ENCODE measurements at regions not wholly inside any gene's neighbourhood (a gene's known extent, or its start where the extent isn't known, plus 50 kb on each side); places are given as distances from the start of the nearest gene placed in this dataset.

DNA sequence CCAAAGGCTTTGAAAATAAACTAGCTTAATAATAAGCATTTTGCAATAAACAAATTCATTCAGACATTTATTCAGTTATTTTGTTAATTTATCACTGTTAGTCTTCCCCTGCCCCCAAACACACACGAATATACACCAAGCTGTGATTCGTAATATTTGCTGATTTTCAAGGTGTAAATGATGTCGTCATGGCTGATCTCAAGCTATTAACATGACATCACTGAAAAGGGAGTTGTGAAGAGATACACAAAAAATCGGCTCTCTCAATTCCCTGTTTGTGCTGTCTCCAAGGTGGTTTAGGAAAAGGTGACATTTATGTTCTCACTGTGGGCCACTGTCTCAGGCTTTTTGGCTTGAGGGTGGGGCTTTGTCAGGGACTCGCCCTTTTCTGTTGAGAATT lies 413.3 kb downstream of the CDH9 start:
- H2AFZ ChIP-seq (ENCODE audit: low read length, unreplicated experiment): no peak overlapping the region
- H3K79me2 ChIP-seq (ENCODE audit: control insufficient read depth, insufficient read depth, low read length, unreplicated experiment): no peaks in the 10 kb centered on the region

DNA sequence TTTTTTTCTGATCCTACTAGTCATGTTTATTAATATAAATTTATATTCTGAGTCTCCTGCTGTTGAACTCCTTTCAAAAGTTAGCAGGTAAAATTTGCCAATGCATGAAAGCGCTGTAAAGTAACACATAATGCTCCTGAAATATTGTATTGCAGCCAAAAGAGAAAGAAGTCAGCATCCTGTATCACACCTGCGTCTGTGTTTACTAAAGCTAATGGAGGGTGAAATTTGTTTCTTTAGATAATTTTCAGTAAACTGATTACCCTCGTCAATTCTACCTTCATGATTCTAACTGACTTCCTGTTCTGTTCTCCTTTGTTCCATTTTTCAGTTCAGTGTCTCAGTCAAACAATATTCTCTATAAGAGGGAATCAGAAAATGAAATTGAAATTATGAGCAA lies 415.4 kb downstream of the CDH9 start:
- no peaks in the 10 kb centered on the region for H3K36me3 ChIP-seq (ENCODE audit: insufficient read depth, low read length)

More for the DNA sequence above, 413.3 kb downstream of the CDH9 start:
- H3K4me1 ChIP-seq (ENCODE audit: control insufficient read depth, insufficient read depth, low read length, unreplicated experiment): no peaks in the 10 kb centered on the region
- H3K36me3 ChIP-seq (ENCODE audit: insufficient read depth, low read length): no peaks in the 10 kb centered on the region
- no peak overlapping the region for H3K27ac ChIP-seq (ENCODE audit: low read depth, low read length)
- H3K4me3 ChIP-seq (ENCODE audit: low read depth, low read length): no peak overlapping the region
- H3K27me3 ChIP-seq (ENCODE audit: insufficient read depth, low read length): no peaks in the 10 kb centered on the region

DNA sequence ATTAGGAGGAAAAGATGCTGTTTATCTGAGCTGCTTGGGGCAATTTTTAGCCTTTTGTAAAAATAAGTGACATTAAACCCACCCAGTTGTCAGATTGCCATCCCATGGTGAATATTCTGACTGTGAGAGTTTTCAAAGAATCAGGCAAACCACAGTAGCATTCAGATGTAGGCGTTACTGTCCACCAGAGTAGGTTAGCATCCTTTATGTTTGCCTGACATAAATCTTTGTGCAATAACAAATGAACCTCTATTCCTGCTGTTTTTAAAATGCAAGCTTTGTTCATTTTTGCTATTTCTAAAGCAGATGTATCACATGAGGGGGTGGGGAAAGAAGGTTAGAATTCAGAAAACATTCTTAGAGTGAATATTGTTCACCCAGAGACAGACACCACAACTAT lies 427.8 kb downstream of the CDH9 start:
- Histone ChIP-seq H3K4me3 (ENCODE audit: low read depth, low read length) (no peak overlapping the region), H2AFZ (ENCODE audit: low read length, unreplicated experiment) (no peak overlapping the region), H3K36me3 (ENCODE audit: insufficient read depth, low read length) (no peaks in the 10 kb centered on the region), H3K4me1 (ENCODE audit: control insufficient read depth, insufficient read depth, low read length, unreplicated experiment) (no peaks in the 10 kb centered on the region), H3K79me2 (ENCODE audit: control insufficient read depth, insufficient read depth, low read length, unreplicated experiment) (no peaks in the 10 kb centered on the region), H3K27me3 (ENCODE audit: insufficient read depth, low read length) (no peaks in the 10 kb centered on the region), H3K27ac (ENCODE audit: low read depth, low read length) (no peak overlapping the region)

More for the DNA sequence above, 415.4 kb downstream of the CDH9 start:
- no peak overlapping the region for H3K27ac ChIP-seq (ENCODE audit: low read depth, low read length)
- H2AFZ ChIP-seq (ENCODE audit: low read length, unreplicated experiment): no peak overlapping the region
- H3K4me1 ChIP-seq (ENCODE audit: control insufficient read depth, insufficient read depth, low read length, unreplicated experiment): no peaks in the 10 kb centered on the region
- no peak overlapping the region for H3K4me3 ChIP-seq (ENCODE audit: low read depth, low read length)
- H3K27me3 ChIP-seq (ENCODE audit: insufficient read depth, low read length): no peaks in the 10 kb centered on the region
- H3K79me2 ChIP-seq (ENCODE audit: control insufficient read depth, insufficient read depth, low read length, unreplicated experiment): no peaks in the 10 kb centered on the region

DNA sequence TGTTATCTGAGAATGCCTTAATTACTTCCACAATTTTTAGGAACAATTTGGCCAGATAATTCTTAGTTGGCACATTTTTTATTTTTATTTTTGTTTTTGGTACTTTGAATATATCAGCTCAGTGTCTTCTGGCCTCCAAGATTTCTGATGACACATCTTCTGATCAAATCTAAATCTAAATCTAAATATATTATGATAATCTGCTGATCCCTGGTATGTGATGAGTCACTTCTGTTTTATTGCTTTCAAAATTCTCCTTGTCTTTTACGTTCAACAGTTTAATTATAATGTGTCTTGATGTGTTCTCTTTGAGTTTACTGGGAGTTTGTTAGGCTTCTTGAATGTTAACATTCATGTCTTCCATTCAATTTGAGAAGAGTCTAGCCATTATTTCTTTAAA lies 436.8 kb downstream of the CDH9 start:
- Histone ChIP-seq H3K79me2 (ENCODE audit: control insufficient read depth, insufficient read depth, low read length, unreplicated experiment) (no peaks in the 10 kb centered on the region), H3K27ac (ENCODE audit: low read depth, low read length) (no peak overlapping the region), H3K4me1 (ENCODE audit: control insufficient read depth, insufficient read depth, low read length, unreplicated experiment) (no peaks in the 10 kb centered on the region), H2AFZ (ENCODE audit: low read length, unreplicated experiment) (no peak overlapping the region), H3K36me3 (ENCODE audit: insufficient read depth, low read length) (no peaks in the 10 kb centered on the region), H3K27me3 (ENCODE audit: insufficient read depth, low read length) (no peaks in the 10 kb centered on the region), H3K4me3 (ENCODE audit: low read depth, low read length) (no peak overlapping the region)

DNA sequence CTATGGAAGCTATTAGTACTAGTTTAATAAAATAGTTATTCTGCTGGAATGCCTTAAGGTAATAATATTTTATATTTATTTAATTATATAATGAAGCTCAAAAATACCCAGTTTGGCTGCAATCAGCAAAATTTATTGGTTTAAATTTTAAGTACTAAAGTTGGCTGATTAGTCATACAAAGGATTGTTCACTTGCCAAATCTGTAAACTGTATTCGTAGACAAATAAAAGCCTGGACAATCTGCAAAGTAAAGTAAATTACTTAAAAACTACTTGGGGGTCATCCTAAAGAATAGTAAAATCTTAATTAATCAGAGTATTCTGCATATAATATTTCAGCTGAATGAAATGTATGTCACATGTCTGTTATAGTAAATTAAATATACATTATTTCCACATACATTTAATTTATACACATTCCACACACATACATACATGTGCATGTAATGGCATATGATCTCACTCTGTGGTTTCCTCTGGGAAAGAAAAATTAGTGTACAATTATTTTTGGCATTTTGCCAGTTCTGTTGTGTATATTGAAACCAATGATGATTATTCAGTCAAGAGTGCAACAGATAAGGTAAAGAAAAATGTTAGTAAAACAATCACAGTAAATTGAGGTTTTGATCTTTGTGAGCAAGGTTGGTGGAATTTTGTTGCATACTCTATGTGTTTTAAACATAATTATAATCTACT lies 455.9 kb downstream of the CDH9 start:
- H3K27me3 ChIP-seq (ENCODE audit: insufficient read depth, low read length): no peaks in the 10 kb centered on the region
- H2AFZ ChIP-seq (ENCODE audit: low read length, unreplicated experiment): no peak overlapping the region
- H3K27ac ChIP-seq (ENCODE audit: low read depth, low read length): no peak overlapping the region
- H3K79me2 ChIP-seq (ENCODE audit: control insufficient read depth, insufficient read depth, low read length, unreplicated experiment): no peaks in the 10 kb centered on the region
- no peaks in the 10 kb centered on the region for H3K36me3 ChIP-seq (ENCODE audit: insufficient read depth, low read length)
- H3K4me3 ChIP-seq (ENCODE audit: low read depth, low read length): no peak overlapping the region
- no peaks in the 10 kb centered on the region for H3K4me1 ChIP-seq (ENCODE audit: control insufficient read depth, insufficient read depth, low read length, unreplicated experiment)

DNA sequence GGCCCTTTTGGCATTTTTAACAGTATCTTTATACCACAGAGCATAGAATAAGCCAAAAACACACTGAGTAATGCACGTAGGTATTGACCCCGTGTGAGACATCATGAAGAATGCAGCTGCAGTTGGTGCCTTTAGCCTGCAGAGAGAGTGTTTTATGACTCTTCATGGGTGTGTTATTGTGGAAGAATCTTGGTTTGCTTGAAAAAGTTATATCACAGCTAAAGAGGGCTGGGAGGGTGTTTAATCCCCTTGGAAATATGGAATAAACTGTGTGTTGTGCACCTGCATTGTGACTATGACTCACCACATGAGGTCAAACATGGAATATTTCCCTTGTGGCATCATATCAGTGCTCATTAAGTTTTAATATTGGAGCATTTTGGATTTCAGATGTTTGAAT lies 458.7 kb downstream of the CDH9 start:
- Histone ChIP-seq H3K27ac (ENCODE audit: low read depth, low read length) (no peak overlapping the region), H3K4me1 (ENCODE audit: control insufficient read depth, insufficient read depth, low read length, unreplicated experiment) (no peaks in the 10 kb centered on the region), H3K36me3 (ENCODE audit: insufficient read depth, low read length) (no peaks in the 10 kb centered on the region), H3K27me3 (ENCODE audit: insufficient read depth, low read length) (no peaks in the 10 kb centered on the region), H2AFZ (ENCODE audit: low read length, unreplicated experiment) (no peak overlapping the region), H3K79me2 (ENCODE audit: control insufficient read depth, insufficient read depth, low read length, unreplicated experiment) (no peaks in the 10 kb centered on the region), H3K4me3 (ENCODE audit: low read depth, low read length) (no peak overlapping the region)

DNA sequence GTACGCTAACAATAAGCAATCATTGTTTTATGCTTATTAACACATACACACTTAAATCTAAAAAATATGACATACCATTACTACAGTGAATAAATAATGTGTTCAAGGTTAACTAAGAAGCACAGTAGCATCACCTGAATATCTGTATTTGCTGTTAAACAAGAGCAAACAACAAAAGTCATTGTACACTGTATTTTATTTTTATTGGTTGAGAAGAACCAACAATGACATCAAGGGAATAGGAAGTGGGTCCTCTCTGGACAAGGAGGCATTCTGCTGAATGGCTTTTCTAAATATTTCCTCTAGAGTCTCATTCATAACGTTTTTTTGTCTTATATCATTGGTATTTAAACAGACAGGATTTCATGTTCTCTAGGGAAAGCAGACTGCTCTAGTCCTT lies 460.4 kb downstream of the CDH9 start:
- H3K36me3 ChIP-seq (ENCODE audit: insufficient read depth, low read length): no peaks in the 10 kb centered on the region
- no peak overlapping the region for H3K27ac ChIP-seq (ENCODE audit: low read depth, low read length)
- H3K27me3 ChIP-seq (ENCODE audit: insufficient read depth, low read length): no peaks in the 10 kb centered on the region
- no peaks in the 10 kb centered on the region for H3K4me1 ChIP-seq (ENCODE audit: control insufficient read depth, insufficient read depth, low read length, unreplicated experiment)
- H2AFZ ChIP-seq (ENCODE audit: low read length, unreplicated experiment): no peak overlapping the region
- no peaks in the 10 kb centered on the region for H3K79me2 ChIP-seq (ENCODE audit: control insufficient read depth, insufficient read depth, low read length, unreplicated experiment)
- no peak overlapping the region for H3K4me3 ChIP-seq (ENCODE audit: low read depth, low read length)

DNA sequence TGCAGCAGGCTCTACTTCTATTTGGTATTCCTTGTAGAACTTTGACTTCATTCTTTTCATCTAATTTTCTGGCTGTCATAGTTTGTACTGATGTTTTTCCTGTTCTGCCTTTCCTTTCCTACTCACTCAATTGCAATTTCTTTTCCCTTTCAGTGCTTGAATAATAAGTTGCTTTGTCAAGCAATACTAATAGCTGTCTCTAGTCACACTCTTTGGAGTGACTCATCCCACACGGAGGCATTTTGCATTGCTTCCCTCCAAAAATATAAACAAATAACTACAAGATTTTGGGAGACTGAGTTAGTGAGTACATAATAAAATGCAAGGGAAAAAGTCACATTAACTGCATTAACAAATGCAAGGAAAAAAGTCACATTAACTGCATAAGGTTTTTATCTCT lies 465.9 kb downstream of the CDH9 start:
- H2AFZ ChIP-seq (ENCODE audit: low read length, unreplicated experiment): no peak overlapping the region
- H3K4me1 ChIP-seq (ENCODE audit: control insufficient read depth, insufficient read depth, low read length, unreplicated experiment): no peaks in the 10 kb centered on the region
- no peak overlapping the region for H3K4me3 ChIP-seq (ENCODE audit: low read depth, low read length)
- H3K36me3 ChIP-seq (ENCODE audit: insufficient read depth, low read length): no peaks in the 10 kb centered on the region
- H3K27me3 ChIP-seq (ENCODE audit: insufficient read depth, low read length): no peaks in the 10 kb centered on the region
- no peak overlapping the region for H3K27ac ChIP-seq (ENCODE audit: low read depth, low read length)
- no peaks in the 10 kb centered on the region for H3K79me2 ChIP-seq (ENCODE audit: control insufficient read depth, insufficient read depth, low read length, unreplicated experiment)

DNA sequence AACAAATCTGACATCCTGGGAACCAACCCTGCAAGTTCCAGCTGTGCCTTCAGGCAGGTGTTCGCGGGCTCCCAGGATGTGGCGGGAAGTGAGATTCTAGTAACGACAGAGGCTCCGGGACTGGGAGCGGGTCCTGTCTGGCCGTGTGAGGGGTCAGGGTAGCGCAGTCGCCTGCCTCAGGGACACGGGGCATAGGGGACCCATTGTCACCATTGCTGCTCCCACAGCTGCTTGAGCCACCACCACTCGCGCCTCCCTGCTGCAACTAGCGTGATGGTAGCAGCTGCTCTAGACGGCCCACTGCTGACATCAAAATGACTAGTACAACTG lies 468.5 kb downstream of the CDH9 start:
- Histone ChIP-seq H3K27me3 (ENCODE audit: insufficient read depth, low read length) (no peaks in the 10 kb centered on the region), H3K4me1 (ENCODE audit: control insufficient read depth, insufficient read depth, low read length, unreplicated experiment) (no peaks in the 10 kb centered on the region), H3K79me2 (ENCODE audit: control insufficient read depth, insufficient read depth, low read length, unreplicated experiment) (no peaks in the 10 kb centered on the region), H3K4me3 (ENCODE audit: low read depth, low read length) (no peak overlapping the region), H2AFZ (ENCODE audit: low read length, unreplicated experiment) (no peak overlapping the region), H3K27ac (ENCODE audit: low read depth, low read length) (no peak overlapping the region), H3K36me3 (ENCODE audit: insufficient read depth, low read length) (no peaks in the 10 kb centered on the region)

DNA sequence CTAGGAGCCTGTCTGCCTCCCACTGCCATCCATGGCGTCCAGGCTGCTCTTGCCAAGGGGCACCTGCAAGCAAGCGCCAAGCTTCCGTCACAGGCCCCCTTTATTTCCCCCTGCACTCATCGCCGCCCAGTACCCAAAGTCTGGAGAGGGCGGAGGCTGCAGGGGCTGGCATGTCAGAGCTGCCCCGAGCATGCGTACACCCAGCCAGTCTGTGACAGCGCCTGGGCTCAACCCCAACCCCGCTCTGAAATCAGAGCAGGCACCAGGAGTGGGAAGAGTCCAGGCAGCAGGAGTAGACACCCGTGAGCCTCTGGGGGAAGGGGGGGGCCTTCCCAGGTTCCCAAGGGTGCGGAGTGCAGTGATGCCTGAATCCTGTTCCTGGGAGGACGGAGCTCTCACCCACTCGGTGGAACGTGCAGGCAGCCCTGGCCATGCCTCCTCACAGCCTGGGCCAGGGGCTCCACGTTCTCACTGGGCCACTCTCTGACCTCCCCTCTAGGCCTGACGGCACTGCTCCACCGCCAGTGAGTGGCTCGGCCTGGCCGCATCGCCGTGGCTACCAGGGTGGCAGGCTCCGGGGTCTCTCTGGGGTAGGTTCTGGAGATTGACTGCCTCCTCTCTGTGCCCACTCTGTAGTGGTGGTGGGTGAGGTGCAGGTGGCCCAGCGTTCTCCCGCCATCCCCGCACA lies 469.0 kb downstream of the CDH9 start:
- Histone ChIP-seq H3K4me3 (ENCODE audit: low read depth, low read length) (no peak overlapping the region), H3K79me2 (ENCODE audit: control insufficient read depth, insufficient read depth, low read length, unreplicated experiment) (no peaks in the 10 kb centered on the region), H3K27ac (ENCODE audit: low read depth, low read length) (no peak overlapping the region), H3K27me3 (ENCODE audit: insufficient read depth, low read length) (no peaks in the 10 kb centered on the region), H3K36me3 (ENCODE audit: insufficient read depth, low read length) (no peaks in the 10 kb centered on the region), H3K4me1 (ENCODE audit: control insufficient read depth, insufficient read depth, low read length, unreplicated experiment) (no peaks in the 10 kb centered on the region), H2AFZ (ENCODE audit: low read length, unreplicated experiment) (no peak overlapping the region)

DNA sequence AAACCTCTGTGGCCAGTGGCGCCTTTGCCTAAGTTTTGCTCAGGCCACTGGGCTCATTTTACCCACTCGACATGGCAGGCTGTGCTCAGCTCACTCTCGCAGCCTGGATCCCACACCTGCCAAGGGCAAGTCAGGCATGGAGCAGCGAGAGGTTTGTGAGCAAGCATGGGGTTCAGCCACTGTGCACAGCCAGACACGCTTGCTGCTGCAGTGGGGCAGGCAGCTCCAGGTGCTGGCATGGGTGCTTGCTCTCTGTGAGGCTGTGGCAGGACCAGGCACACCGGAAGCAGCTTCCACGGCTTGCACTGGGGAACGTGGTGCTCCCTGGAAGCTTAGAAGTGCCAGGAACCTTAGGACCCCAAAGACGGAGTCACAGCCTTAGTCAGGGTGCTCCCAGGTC lies 470.1 kb downstream of the CDH9 start:
- Histone ChIP-seq H3K27ac (ENCODE audit: low read depth, low read length) (no peak overlapping the region), H3K79me2 (ENCODE audit: control insufficient read depth, insufficient read depth, low read length, unreplicated experiment) (no peaks in the 10 kb centered on the region), H3K4me3 (ENCODE audit: low read depth, low read length) (no peak overlapping the region), H3K27me3 (ENCODE audit: insufficient read depth, low read length) (no peaks in the 10 kb centered on the region), H3K36me3 (ENCODE audit: insufficient read depth, low read length) (no peaks in the 10 kb centered on the region), H2AFZ (ENCODE audit: low read length, unreplicated experiment) (no peak overlapping the region), H3K4me1 (ENCODE audit: control insufficient read depth, insufficient read depth, low read length, unreplicated experiment) (no peaks in the 10 kb centered on the region)
